SK-N-SH (cell line): ENCODE measurements at regions not wholly inside any gene's neighbourhood (a gene's known extent, or its start where the extent isn't known, plus 50 kb on each side); places are given as distances from the start of the nearest gene placed in this dataset.
A peak's percentile ranks its signal among the peaks of the same experiment; 100 is the strongest.

ENCODE experiments used
- CTCF ChIA-PET: fragments of 300-600, 350-600 bp; formaldehyde crosslinking; extraction: SDS; loops from one replicate; lab custom pipeline; 2021; lab: Yijun Ruan, JAX
- POLR2A ChIA-PET: fragments of 350-600 bp; sonication (Branson Sonifier 250); formaldehyde crosslinking; extraction: SDS; loops from one replicate; lab custom pipeline; 2020; ENCODE audit warnings: antibody characterized with exemption, inconsistent platforms; lab: Yijun Ruan, JAX
- DNase-seq: peaks from one replicate; pipeline ENCODE4 v3.0.0; 2012
- H2AFZ ChIP-seq: fragments of 200-600 bp; sonication (generic); 2 replicates; pipeline ENCODE4 v1.8.1; 2016; ENCODE audit warnings: antibody characterized with exemption, mild to moderate bottlenecking, low read depth
- H3F3A ChIP-seq: fragments of 200-600 bp; sonication (generic); replicated peaks from 2 replicates; pipeline ENCODE3; 2016; ENCODE audit warnings: antibody characterized with exemption, mild to moderate bottlenecking; ENCODE audit not compliant: insufficient read depth
- H3K27ac ChIP-seq, 2 experiments: fragments of 200-500 bp in 1 of 2; fragments of 200-600 bp in 1 of 2; sonication (Bioruptor generic) in 1 of 2; sonication (generic), shearing (Covaris generic) in 1 of 2; 2 replicates each; pipeline versions ENCODE4 v1.5.1 to v1.6.1; 2014 to 2016; ENCODE audit warnings: low read depth in 2 of 2, inconsistent platforms in 1 of 2, low read length in 1 of 2, mild to moderate bottlenecking in 1 of 2, mixed read lengths in 1 of 2
- H3K27me3 ChIP-seq: fragments of 200-600 bp; sonication (generic), shearing (Covaris generic); 2 replicates; pipeline ENCODE4 v1.6.1; 2016; ENCODE audit warnings: mixed run types; ENCODE audit not compliant: insufficient read depth
- H3K36me3 ChIP-seq, 2 experiments: fragments of 200-500 bp in 1 of 2; fragments of 200-600 bp in 1 of 2; sonication (Bioruptor generic) in 1 of 2; sonication (generic) in 1 of 2; replicated peaks in 1 of 2; 2 replicates each; pipeline versions ENCODE3 to v1.5.1; 2014 to 2016; ENCODE audit warnings: low read length in 1 of 2, mild to moderate bottlenecking in 1 of 2; ENCODE audit not compliant: insufficient read depth in 2 of 2, control insufficient read depth in 1 of 2
- H3K4me1 ChIP-seq, 2 experiments: fragments of 200-500 bp in 1 of 2; fragments of 200-600 bp in 1 of 2; sonication (Bioruptor generic) in 1 of 2; sonication (generic), shearing (Covaris generic) in 1 of 2; 2 replicates each; pipeline versions ENCODE4 v1.5.1 to v1.6.1; 2014 to 2016; ENCODE audit warnings: low read depth in 1 of 2, low read length in 1 of 2, mixed run types in 1 of 2; ENCODE audit not compliant: insufficient read depth in 2 of 2, control insufficient read depth in 1 of 2
- H3K4me2 ChIP-seq: fragments of 200-600 bp; sonication (generic), shearing (Covaris generic); 2 replicates; pipeline ENCODE4 v1.6.1; 2017; ENCODE audit warnings: mixed run types
- H3K4me3 ChIP-seq, 2 experiments: fragments of 200-500 bp in 1 of 2; fragments of 200-600 bp in 1 of 2; sonication (Bioruptor generic) in 1 of 2; sonication (generic), shearing (Covaris generic) in 1 of 2; 2 replicates each; pipeline versions ENCODE4 v1.5.1 to v1.8.1; 2014 to 2016; ENCODE audit warnings: low read depth in 2 of 2, inconsistent platforms in 1 of 2, low read length in 1 of 2, mild to moderate bottlenecking in 1 of 2, mixed read lengths in 1 of 2, moderate library complexity in 1 of 2
- H3K79me2 ChIP-seq: fragments of 200-600 bp; sonication (generic); 2 replicates; pipeline ENCODE4 v1.8.1; 2017; ENCODE audit warnings: mild to moderate bottlenecking; ENCODE audit not compliant: insufficient read depth
- H3K9ac ChIP-seq: fragments of 200-600 bp; sonication (generic); 2 replicates; pipeline ENCODE4 v1.6.1; 2017; ENCODE audit warnings: mixed run types
- H3K9me2 ChIP-seq: fragments of 200-600 bp; sonication (generic); 2 replicates; pipeline ENCODE4 v1.6.1; 2017; ENCODE audit warnings: mixed run types
- H3K9me3 ChIP-seq: fragments of 200-600 bp; sonication (generic); 2 replicates; pipeline ENCODE4 v1.6.1; 2017; ENCODE audit warnings: mixed run types, mild to moderate bottlenecking, moderate library complexity
- H4K20me1 ChIP-seq: fragments of 200-600 bp; sonication (generic); 2 replicates; pipeline ENCODE4 v1.6.1; 2017; ENCODE audit warnings: mild to moderate bottlenecking, mixed run types; ENCODE audit not compliant: insufficient read depth
- CTCF ChIP-seq: fragments of 200-600 bp; sonication (generic); IDR thresholded peaks from 2 replicates; pipeline ENCODE4 v1.6.1; 2017; ENCODE audit warnings: antibody characterized with exemption, mild to moderate bottlenecking, moderate library complexity
- EP300 ChIP-seq, 2 experiments: IDR thresholded peaks; 2 replicates each; pipeline versions ENCODE4 v1.4.0 to v1.6.1; 2012; ENCODE audit warnings: borderline replicate concordance in 1 of 2, low read depth in 1 of 2, low read length in 1 of 2
- FOSL2 ChIP-seq: IDR thresholded peaks from 2 replicates; pipeline ENCODE4 v1.4.0; 2012; ENCODE audit warnings: low read depth, mild to moderate bottlenecking, moderate library complexity, borderline replicate concordance
- NFIC ChIP-seq: IDR thresholded peaks from 2 replicates; pipeline ENCODE4 v1.4.0; 2012; ENCODE audit warnings: borderline replicate concordance
- RAD21 ChIP-seq: IDR thresholded peaks from 2 replicates; pipeline ENCODE4 v1.6.1; 2012; ENCODE audit warnings: mild to moderate bottlenecking, low read length
- RCOR1 ChIP-seq: fragments of 150-350 bp; IDR thresholded peaks from 2 replicates; pipeline ENCODE4 v1.6.1; 2017; ENCODE audit warnings: antibody characterized with exemption, low read length
- RFX5 ChIP-seq: IDR thresholded peaks from 2 replicates; pipeline ENCODE4 v1.6.1; 2012; ENCODE audit warnings: mild to moderate bottlenecking, improper control_type of control experiment, low read length
- TAF1 ChIP-seq: IDR thresholded peaks from 2 replicates; pipeline ENCODE4 v1.6.1; 2012; ENCODE audit warnings: low read depth, mild to moderate bottlenecking, low read length, moderate library complexity, borderline replicate concordance
- TEAD4 ChIP-seq: IDR thresholded peaks from 2 replicates; pipeline ENCODE4 v1.4.0; 2012; ENCODE audit warnings: mild to moderate bottlenecking, borderline replicate concordance; ENCODE audit not compliant: insufficient read depth
- ZBTB33 ChIP-seq: IDR thresholded peaks from 2 replicates; pipeline ENCODE4 v1.4.0; 2012; ENCODE audit warnings: low read depth, borderline replicate concordance
- WGBS: methylation state at CpG from one replicate; pipeline ENCODE4 v1.1.6; 2017; ENCODE audit warnings: low lambda C conversion rate; 5-methylcytosine and 5-hydroxymethylcytosine counted together

GRCh38 chr1:56036479-56036878 lies 542.9 kb downstream of the PLPP3 start:
- no peaks in the 10 kb centered on the region for H3K36me3 ChIP-seq
- H3K9me3 ChIP-seq = no peaks in the 10 kb centered on the region
- no peak for DNase-seq
- no peaks in the 10 kb centered on the region for H4K20me1 ChIP-seq
- H3F3A ChIP-seq = no peaks in the 10 kb centered on the region
- no peak overlapping the region for H2AFZ ChIP-seq
- no peak overlapping the region for H3K9ac ChIP-seq
- no peak overlapping the region for H3K4me2 ChIP-seq
- H3K4me1 ChIP-seq = peaks cover 0 to 14% of the 10 kb centered on the region in 2 experiments; a peak in 2 of 4 replicates
- CTCF ChIA-PET = no interaction called here
- H3K79me2 ChIP-seq = no peaks in the 10 kb centered on the region
- TF ChIP-seq NFIC = no peak
- TF ChIP-seq ZBTB33 = no peak
- no peak for TF ChIP-seq TAF1
- TF ChIP-seq FOSL2 = no peak
- TF ChIP-seq RFX5 = no peak
- no peak for TF ChIP-seq EP300 (IDR thresholded peaks at IDR 0.05; ENCODE audit: borderline replicate concordance in 1 of 2, low read depth in 1 of 2, low read length in 1 of 2)
- TF ChIP-seq RCOR1 = no peak
- no peaks in the 10 kb centered on the region for H3K27me3 ChIP-seq
- H3K27ac ChIP-seq = no peak overlapping the region
- H3K9me2 ChIP-seq = no peaks in the 10 kb centered on the region
- POLR2A ChIA-PET = no interaction called here
- no peak overlapping the region for H3K4me3 ChIP-seq

- H3K27ac ChIP-seq = peak overlapping the region in 1 of 2 experiments; percentile 7; a peak in 1 of 4 replicates
- H3K4me2 ChIP-seq = no peak overlapping the region
- TF ChIP-seq TEAD4 (no peak), CTCF (no peak), RAD21 (no peak), TAF1 (no peak)
- no peak overlapping the region for H3K9ac ChIP-seq
- H3K27me3 ChIP-seq = no peaks in the 10 kb centered on the region
- POLR2A ChIA-PET = no interaction called here
- no peak for DNase-seq
- WGBS = 73% methylated on average over 2 of the region's 2 CpGs
- H3K79me2 ChIP-seq = no peaks in the 10 kb centered on the region
- H3F3A ChIP-seq = no peaks in the 10 kb centered on the region
- no peaks in the 10 kb centered on the region for H3K36me3 ChIP-seq
- peaks cover 0 to 11% of the 10 kb centered on the region in 2 experiments; a peak in 2 of 4 replicates for H3K4me1 ChIP-seq
- no peak overlapping the region for H3K4me3 ChIP-seq
- H3K9me2 ChIP-seq = no peaks in the 10 kb centered on the region
- H3K9me3 ChIP-seq = no peaks in the 10 kb centered on the region
- no peaks in the 10 kb centered on the region for H4K20me1 ChIP-seq
- CTCF ChIA-PET = no interaction called here
- H2AFZ ChIP-seq = no peak overlapping the region
These were observed 544.4 kb downstream of the PLPP3 start for GRCh38 chr1:56034847-56035481.
